G401.6 (cell line): ENCODE measurements at regions not wholly inside any gene's neighbourhood (a gene's known extent, or its start where the extent isn't known, plus 50 kb on each side); places are given as distances from the start of the nearest gene placed in this dataset.

ENCODE experiments used
- FAIRE-seq: peaks from 2 replicates; lab custom pipeline; 2012; peaks lifted over from hg19 to GRCh38; lab: Jason Lieb, UNC

DNA sequence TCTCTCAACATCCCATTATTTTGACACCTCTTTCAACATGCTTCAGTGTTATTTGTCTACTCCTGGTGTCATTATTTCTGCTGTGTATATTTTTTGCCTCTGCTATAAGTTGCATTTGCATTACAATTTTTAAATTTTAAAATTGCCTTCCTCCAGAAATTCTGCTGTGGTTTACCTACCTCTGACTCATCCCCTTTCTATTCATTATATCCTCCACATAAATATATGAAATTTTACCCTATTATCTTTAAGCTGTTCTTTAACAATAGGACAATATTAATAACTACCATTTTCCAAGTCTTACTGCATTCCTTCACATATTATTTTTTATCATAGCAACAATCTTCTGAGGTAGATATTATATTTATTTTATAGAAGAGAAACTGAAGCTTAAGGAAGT is 178.1 kb upstream of the NRIP1 start:
- no peak for FAIRE-seq

DNA sequence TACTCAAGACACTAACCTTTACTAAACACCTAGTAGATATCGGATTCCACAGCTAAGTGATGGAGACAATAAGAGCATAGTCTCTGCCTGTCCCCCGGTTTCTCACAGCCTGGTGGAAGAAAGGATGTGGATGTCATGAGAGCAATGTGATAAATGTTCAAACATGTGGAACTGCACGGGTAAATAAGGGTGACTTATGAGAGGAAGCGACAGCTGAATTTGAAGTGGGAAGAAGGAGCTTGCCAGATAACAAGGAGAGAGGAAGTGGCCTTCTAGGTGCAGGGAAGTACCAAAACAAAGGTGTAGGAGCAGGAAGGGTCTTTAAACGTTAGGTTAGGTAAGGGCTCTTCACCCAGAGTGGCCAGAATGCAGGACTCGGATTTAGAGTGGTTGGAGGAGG is 178.6 kb upstream of the NRIP1 start:
- no peak for FAIRE-seq

DNA sequence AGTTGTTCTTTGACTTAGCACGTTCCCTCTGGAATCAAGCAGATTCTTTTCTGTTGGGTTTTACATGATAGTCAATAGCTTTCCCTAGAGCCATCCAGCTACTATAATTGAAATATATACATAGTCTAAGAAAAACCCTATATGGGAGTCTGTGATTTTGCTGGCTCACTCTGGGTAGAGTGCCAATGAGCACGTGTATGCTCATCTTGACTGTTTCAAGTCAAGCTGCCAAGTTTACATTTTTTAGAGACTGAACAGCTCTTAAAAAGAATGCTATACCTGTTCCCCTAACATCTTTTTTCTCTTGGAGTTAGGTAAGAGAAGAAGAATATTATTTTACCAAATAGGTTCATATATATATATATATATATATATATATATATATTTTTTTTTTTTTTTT is 182.8 kb upstream of the NRIP1 start:
- no peak for FAIRE-seq

- no peak for FAIRE-seq
Observed at GRCh38 chr21:15249285-15249993, 184.6 kb upstream of the NRIP1 start.

- no peak for FAIRE-seq
Observed at GRCh38 chr21:15250384-15250783, 185.6 kb upstream of the NRIP1 start.

DNA sequence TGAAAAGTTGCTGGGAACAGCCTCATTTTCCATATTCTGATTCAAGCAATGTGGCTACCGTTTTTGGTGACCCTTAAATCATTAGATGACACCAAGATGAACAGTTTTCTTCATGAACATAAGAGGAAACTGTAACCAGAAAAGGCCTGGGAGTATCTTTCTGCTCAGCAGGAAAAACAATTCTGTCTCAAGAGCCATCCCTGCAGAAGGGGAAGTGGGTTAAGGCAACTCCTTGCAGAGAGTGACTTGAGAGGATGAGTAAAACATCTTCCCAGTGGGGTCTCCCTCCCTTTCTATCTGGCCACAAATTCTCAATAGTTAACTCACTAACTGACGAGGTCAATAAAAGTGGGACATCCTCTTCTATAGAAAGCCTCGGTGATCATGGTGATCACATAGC is 187.6 kb upstream of the NRIP1 start:
- FAIRE-seq: no peak

- FAIRE-seq: no peak
Observed at GRCh38 chr21:15254111-15254510, 189.3 kb upstream of the NRIP1 start.

GRCh38 chr21:15255261-15255660 is 190.5 kb upstream of the NRIP1 start:
- FAIRE-seq: no peak

- no peak for FAIRE-seq
Observed at GRCh38 chr21:15255763-15256162, 191.0 kb upstream of the NRIP1 start.

DNA sequence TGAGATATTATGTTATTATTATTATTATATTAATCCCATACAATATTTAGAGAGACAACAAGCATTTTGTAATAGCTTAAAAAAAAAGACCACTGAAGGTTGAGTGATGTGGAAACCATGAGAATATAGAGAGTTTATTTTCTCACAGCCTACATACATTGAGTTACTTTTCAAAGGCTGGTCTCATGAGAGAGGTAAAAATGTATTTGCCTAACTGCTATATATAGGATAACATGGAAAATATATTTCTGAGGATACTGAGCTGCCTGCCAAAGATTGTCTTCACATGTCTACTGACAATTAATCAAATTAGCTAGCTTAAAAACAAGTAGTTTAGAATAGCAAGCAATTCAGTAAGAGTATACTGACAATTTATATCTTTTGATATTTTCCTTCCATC is 192.2 kb upstream of the NRIP1 start:
- FAIRE-seq: no peak

DNA sequence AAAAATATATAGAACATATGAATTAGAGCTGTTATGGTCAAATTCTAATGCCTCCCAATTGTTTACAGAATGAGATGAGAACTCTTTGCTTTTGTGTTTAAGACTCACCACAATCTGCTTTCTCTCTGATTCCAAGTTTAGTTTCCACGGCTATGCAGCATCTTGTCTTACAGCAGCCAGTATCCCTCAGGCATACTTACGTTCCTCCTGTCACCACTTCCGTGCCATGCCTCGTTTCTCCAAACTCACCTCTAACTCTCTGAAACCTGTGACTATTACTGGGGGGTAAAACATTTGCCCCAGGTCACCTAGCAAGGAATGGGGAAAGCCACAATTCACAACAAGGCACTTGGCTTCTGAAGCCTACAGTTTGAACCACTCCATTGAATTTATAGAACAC is 192.8 kb upstream of the NRIP1 start:
- no peak for FAIRE-seq

GRCh38 chr21:15259824-15260223 is 195.0 kb upstream of the NRIP1 start:
- no peak for FAIRE-seq

DNA sequence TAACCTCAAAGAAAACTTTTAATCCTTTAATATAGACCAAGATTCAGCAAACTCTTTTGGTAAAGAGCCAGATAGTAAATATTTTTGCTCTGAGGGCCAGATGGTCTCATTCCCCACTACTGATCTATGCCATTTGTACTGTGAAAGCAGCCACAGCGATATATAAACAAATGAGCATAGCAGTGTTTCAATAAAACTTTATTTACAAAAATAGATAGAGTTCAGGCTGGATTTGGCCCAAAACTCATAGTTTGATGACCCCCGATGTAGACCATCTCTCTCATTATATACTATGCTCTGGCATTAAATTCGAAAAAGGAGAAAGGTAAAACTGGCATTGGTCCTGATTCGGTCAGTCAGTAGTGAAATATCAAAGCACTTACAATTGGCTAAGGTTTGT is 195.8 kb upstream of the NRIP1 start:
- no peak for FAIRE-seq

- no peak for FAIRE-seq
Observed at GRCh38 chr21:15264084-15264665, 199.4 kb upstream of the NRIP1 start.

- FAIRE-seq: no peak
Observed at GRCh38 chr21:15272171-15272570, 207.4 kb upstream of the NRIP1 start.

- no peak for FAIRE-seq
Observed at GRCh38 chr21:15272591-15272990, 207.8 kb upstream of the NRIP1 start.

DNA sequence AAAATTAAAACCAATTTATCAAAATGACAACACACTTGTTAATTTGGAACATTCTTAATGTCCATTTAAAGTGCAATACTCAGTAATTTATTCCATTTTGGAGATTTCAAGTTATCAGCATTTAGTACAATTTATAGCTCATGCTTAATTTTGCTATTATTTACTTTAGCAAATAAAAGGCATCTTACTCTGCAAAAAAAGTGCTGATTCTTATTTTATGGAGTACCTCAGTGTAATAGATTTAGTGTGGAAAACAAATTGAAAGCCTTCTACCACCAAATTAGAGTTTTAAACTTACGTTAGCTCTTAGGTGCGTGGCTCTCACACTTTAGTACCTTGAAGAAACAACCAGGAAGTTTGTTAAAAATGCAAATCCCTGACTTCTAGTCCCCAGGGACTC is 208.4 kb upstream of the NRIP1 start:
- no peak for FAIRE-seq

DNA sequence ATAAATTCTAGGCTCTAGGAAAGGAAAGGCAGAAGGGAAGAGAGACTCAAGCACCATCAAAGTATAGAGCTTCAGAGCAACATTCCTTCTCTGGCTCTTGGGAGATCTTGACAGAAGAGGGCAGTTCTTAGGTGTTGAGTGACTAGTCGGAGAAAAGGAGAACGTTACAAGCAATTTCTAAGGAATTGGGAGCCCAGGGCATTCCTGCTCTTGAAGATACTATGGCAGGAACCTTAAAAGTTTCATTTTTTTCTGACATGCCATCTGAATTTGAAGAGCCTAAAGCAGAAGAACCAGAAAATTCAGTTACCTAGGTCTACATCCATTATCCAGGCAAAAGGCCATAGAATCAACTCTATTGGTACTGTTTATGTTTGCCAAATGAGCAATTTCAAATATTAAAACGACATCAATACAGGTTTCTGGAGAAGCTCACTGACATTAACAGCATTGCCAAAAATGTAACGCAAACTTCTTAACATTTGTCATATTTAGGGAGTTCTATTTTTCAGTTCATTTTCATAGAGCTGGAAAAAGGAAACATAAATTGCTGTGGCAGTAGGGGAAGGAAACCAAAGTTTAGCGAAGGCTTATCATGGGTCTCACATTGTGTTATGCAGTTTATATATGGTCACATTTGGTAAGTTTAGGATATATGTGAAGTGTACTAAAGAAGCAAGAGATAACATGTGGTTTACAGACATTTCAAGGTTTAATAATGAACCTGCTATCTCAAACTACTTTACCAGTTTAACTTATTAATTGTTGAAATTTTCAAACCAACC is 210.1 kb upstream of the NRIP1 start:
- no peak for FAIRE-seq

DNA sequence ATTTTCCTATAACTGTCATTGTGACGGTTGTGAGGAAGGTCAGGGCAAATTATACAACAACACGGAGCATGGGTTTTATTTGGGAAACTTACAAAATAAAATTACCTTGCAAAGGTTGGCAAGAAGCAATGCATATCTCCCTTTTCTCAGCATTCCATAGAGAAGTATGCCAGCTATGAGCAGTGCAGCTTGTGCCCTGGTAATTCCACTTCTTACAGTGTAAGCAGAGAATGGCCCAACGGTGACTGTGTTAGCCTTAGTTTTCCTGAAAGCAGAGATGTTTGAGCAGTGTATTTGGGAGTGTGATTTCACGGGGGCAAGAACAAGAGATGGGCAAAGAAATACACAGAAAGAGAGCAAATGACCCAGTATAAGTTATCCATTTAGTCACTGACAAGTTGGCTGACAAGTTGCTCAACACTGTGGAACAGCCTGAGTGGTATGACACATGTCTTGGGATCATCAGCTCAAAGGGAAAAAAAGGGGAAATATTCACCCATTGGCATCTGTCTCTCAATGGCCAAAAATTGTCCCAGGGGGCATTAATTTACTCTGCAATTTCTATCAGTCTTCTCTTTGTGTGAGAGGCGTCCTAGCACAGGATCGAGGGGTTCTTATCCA is 210.9 kb upstream of the NRIP1 start:
- no peak for FAIRE-seq

DNA sequence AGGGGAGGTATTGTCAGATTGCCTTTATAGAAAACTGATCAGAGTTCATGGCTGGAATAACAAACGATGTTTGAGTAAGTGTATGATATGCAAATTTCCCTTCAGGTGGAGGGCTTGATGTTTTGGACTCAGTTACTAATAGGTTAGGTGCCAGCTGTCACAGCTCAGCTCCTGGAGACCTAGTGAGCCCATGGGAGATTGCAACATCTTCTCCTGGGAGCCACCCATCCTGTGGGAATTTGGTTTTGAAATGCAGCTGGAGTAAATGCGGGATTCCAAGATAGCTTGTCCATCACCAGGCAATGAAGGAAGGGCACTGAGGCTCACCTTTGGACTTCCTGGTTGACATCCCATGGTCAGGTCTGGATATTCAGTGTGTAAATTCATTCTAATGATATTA is 211.4 kb upstream of the NRIP1 start:
- no peak for FAIRE-seq

- FAIRE-seq: no peak
Observed at GRCh38 chr21:15277466-15277865, 212.7 kb upstream of the NRIP1 start.

GRCh38 chr21:15278279-15278678 is 213.5 kb upstream of the NRIP1 start:
- FAIRE-seq: no peak

- no peak for FAIRE-seq
Observed at GRCh38 chr21:15278851-15279250, 214.1 kb upstream of the NRIP1 start.
